ENCODE measurements at regions not wholly inside any gene's neighbourhood (a gene's known extent, or its start where the extent isn't known, plus 50 kb on each side); places are given as distances from the start of the nearest gene placed in this dataset.

GRCh38 chr3:153657046-153657445 lies 464.1 kb upstream of the ARHGEF26 start:
- no peak for DNase-seq (ENCODE audit: low read depth in 2 of 2)

DNA sequence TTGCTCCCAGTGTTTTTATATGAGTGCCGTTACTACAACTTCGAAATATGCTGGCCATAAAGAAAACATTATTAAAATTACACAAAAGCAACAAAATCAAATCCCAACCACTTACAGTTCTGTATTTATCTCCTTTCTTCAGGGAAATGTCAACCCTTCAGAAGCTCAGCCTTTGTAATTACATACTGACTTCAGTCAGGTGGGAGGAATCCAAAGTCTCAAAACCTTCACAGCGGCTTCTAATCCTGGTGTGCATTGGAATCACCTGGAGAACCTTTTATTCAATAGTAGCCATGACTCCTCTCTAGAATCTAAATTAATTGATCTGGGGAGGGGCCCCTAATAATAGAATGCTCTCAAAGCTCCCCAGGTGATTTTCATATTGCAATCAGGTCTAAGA lies 463.7 kb upstream of the ARHGEF26 start:
- DNase-seq (ENCODE audit: low read depth in 2 of 2), result no peak

- no peak for DNase-seq (ENCODE audit: low read depth in 2 of 2)
Observed at GRCh38 chr3:153658136-153658535, 463.1 kb upstream of the ARHGEF26 start.

DNA sequence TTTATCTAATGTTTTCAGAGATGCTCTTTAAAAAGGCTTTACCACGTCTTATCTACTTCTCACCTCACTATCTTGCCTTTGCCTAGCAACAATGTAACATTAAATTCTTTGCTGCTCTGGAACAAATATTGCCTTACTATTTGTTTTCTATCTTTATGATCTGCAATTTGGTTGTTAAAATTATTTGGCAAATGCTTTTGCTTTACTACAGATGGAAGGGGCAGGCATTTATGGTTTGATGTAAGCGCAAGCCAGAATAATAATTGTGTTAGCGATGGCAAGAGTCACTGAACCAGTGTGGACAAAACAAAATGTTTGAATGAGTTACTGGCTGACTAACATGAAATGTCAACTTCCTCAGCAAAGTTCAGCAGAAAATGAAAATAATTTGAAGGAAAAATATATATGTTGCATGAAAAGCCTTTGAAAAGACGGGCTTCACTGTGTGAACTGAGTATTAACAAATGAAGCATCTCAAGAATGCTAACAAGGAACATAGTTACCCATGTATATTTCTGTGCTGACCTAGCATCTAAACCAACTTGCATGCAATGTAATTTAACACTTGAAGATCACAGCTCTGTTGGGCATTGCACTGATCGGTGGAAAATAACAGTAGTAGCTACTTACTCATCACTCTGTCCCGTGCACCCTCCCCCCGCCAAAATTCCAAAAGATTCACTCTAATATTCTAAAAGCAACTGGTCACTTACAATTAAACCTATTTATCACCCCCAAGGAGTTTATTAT lies 454.0 kb upstream of the ARHGEF26 start:
- DNase-seq (ENCODE audit: low read depth in 2 of 2), result no peak

- DNase-seq (ENCODE audit: low read depth in 2 of 2), result no peak
Observed at GRCh38 chr3:153669527-153669926, 451.7 kb upstream of the ARHGEF26 start.

- no peak for DNase-seq (ENCODE audit: low read depth in 2 of 2)
Observed at GRCh38 chr3:153670577-153670976, 450.6 kb upstream of the ARHGEF26 start.

- DNase-seq (ENCODE audit: low read depth in 2 of 2), result no peak
Observed at GRCh38 chr3:153673853-153674252, 447.3 kb upstream of the ARHGEF26 start.

- no peak for DNase-seq (ENCODE audit: low read depth in 2 of 2)
Observed at GRCh38 chr3:153679714-153680113, 441.5 kb upstream of the ARHGEF26 start.

DNA sequence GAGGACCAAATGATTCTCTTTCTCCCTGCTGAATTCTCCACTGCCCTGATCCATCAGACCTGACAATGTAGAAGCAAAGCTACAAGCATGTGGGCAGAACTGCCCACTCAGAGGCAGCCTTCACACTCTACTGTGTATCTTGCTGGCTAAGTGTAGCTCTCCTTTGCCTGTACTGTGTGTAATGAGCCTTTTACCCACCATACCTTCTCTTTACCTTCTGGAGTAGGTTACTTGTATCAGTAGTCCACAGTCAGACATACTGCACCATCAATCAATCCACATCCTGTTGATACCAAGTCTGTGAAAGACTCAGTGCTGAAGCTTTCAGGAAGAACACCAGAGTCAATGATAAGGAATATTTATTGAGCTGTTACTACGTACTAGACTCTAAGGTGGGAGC lies 440.7 kb upstream of the ARHGEF26 start:
- DNase-seq (ENCODE audit: low read depth in 2 of 2), result no peak

GRCh38 chr3:153681057-153681456 lies 440.1 kb upstream of the ARHGEF26 start:
- DNase-seq (ENCODE audit: low read depth in 2 of 2), result no peak

DNA sequence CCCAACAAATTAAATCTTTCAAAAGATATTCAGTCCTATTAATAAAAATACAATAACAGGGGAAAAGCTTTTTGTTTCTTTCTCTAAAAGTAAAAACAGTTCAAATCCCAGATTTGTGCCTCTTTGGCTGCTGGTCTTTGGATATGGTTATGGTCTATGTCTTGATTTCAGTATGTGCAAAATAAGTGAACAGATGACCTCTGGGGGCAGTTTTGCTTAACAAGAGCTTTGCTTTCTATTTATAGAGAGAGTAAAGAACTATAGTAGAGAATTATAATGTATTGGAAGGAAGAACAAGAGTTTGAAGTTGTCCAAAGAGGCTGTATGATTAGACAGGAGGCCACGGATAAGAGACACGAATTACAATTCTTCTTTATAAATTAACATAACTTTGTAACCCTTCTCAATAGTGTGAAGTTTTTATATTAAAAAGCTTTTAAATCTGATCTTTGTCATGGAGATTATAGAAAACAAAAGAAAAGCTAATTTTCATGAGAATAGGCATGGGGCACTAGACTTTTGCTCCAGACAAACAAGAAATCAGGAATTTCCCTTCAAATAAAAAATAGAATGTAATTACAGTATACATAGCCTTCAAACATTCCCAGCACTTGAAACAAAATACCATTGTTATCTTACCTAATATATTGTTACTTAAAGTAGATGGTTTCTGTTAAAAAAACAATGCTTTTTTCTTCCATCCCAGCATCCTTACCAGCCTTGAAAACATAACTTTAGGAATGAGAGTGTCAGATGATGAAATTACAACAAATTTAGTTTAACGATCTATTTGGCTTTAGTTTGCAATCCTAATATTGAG lies 432.7 kb upstream of the ARHGEF26 start:
- no peak for DNase-seq (ENCODE audit: low read depth in 2 of 2)

- no peak for DNase-seq (ENCODE audit: low read depth in 2 of 2)
Observed at GRCh38 chr3:153693207-153693606, 428.0 kb upstream of the ARHGEF26 start.

DNA sequence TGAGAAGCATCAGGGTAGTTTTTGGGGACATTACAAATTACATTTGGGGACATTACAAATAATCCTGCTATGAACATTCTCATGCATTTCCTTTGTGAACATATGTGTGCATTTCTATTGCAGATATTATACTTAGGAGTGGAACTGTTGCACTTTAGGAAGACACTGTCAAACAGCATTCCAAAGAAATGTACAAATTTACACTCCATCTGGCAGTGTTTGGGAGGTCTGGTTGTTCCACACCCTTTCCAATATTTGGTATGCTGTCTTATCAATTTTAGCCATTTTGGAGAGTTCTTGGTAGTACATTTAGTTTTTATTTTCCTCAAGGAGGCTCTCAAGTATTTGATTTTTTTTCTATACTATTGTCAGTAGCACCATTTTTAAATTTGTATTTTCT lies 419.1 kb upstream of the ARHGEF26 start:
- no peak for DNase-seq (ENCODE audit: low read depth in 2 of 2)

DNA sequence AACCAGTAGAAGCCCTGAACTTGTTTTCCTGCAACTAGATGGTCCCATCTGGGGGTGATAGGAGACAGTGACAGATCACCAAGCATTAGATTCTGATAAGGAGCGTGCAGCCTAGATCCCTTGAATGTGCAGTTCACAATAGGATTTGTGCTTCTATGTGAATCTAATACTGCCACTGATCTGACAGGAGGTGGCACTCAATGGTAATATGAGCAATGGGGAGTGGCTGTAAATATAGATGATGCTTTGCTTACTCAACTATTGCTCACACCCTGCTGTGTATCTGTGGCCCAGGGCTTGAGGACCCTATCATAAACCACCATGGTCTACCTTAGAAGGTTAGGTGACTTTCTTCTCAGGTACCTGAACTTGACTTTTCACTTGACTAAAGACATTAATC lies 417.1 kb upstream of the ARHGEF26 start:
- no peak for DNase-seq (ENCODE audit: low read depth in 2 of 2)

DNA sequence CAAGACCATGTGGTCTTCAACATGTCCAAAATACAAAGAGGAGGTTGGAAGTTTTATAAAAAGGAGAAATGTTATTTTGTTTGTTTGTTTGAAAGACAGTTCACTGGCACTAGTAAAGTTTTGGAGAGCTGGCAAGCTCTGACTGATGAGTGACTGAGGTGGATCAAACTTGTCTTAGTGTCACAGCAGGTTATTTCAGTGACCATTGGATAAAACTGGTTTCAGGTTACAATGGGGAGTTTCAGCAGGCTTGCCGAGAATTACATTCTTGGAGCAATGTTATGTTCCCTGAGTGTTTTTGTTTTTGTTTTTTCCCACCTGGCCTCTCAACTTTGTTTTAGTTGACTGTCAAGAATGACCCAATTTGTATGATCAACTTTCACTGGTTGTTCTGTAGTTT lies 414.5 kb upstream of the ARHGEF26 start:
- no peak for DNase-seq (ENCODE audit: low read depth in 2 of 2)

GRCh38 chr3:153714016-153714415 lies 407.2 kb upstream of the ARHGEF26 start:
- DNase-seq (ENCODE audit: low read depth in 2 of 2), result no peak

DNA sequence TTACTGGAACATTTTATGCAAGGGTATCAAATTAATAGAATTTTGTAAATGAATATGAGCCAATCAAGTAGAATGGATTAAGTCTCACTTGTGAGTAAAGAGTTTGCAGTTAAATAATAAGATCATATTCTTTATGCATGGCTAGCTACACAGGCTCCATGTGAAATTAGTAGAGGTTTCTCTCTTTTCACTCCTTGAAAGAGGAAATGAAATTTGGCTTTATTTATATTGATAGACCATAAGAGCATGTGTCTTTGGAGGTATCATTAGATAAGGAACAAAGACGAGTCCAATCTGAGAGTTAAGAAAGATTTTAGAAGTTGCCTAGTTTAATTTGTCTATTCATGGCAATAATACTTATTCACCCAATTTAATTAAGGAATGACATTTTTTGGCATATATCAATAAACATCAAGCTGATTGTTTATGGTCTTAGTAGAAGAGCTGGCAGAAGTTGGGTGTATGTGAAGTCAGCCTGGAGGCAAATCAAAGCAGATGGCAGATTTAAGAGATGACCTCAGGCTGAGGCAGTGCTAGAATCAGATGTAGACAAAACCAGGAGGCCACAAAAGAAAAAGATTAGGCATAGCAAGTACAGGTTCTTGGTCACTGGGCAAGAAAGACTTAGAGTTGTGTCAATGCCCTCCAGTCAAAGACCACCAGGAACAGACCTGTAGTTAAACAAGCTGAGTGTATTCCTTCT lies 406.5 kb upstream of the ARHGEF26 start:
- DNase-seq (ENCODE audit: low read depth in 2 of 2), result no peak

DNA sequence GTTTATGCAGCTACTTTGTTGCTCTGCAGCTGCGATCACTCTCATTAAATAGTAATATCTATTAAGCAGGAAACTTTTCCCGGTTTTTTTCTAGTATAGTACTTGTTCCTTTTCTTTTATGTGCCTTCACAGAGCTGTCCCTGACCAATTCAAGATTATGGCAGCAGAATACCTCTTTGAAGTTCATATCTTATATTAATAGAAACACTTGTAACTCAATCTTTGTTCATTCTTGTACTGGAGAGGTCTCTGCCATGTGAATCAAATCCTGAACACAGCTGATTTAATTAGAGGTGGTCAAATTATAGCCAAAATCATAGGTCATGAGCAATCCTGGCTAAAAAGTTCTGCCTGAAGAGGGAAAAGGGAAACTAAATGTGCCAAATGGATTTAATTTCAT lies 399.0 kb upstream of the ARHGEF26 start:
- DNase-seq (ENCODE audit: low read depth in 2 of 2), result no peak

- no peak for DNase-seq (ENCODE audit: low read depth in 2 of 2)
Observed at GRCh38 chr3:153731071-153731470, 390.1 kb upstream of the ARHGEF26 start.

DNA sequence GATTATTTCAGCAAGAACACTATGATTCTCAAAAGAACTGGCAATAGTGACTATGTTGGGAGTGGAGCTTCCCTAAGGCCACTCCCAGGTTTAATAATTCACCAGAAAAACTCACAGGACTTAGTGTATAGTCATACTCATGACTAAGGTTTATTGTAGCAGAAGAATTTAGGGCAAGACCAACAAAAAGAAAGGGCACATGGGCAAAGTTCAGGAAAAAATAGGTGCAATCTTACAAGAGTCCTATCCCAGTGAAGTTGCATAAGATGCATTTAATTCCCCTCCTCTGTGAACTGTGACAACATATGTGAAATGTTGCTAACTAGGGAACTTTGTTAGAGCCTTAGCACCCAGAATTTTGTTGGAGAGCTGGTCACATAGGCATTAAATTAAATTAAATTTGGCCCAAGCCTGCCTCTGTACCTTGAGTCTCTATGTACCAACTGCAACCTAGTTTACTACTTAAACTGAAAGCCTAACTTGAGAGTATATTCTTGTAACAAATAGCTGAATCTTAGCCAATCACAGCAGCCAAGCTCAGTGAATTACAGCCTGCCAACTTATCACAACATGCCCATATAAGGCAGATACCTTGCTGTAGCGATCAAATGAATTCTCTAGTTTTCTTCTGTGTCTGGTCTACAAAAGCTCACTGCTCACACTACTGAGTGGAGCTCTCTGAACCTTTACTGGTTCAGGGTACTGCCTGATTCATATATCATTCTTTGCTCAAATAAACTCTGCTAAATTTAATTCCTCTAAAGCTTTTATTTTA lies 386.2 kb upstream of the ARHGEF26 start:
- DNase-seq (ENCODE audit: low read depth in 2 of 2), result no peak

- DNase-seq (ENCODE audit: low read depth in 2 of 2), result no peak
Observed at GRCh38 chr3:153740109-153740508, 381.1 kb upstream of the ARHGEF26 start.

- no peak for DNase-seq (ENCODE audit: low read depth in 2 of 2)
Observed at GRCh38 chr3:153744889-153745288, 376.3 kb upstream of the ARHGEF26 start.
